ENCODE measurements at regions not wholly inside any gene's neighbourhood (a gene's known extent, or its start where the extent isn't known, plus 50 kb on each side); places are given as distances from the start of the nearest gene placed in this dataset.
"Not testable (repeated sequence)": the region's sequence is repeated elsewhere in the genome, so short reads cannot be mapped to it uniquely, and the experiment has no call there.

DNA sequence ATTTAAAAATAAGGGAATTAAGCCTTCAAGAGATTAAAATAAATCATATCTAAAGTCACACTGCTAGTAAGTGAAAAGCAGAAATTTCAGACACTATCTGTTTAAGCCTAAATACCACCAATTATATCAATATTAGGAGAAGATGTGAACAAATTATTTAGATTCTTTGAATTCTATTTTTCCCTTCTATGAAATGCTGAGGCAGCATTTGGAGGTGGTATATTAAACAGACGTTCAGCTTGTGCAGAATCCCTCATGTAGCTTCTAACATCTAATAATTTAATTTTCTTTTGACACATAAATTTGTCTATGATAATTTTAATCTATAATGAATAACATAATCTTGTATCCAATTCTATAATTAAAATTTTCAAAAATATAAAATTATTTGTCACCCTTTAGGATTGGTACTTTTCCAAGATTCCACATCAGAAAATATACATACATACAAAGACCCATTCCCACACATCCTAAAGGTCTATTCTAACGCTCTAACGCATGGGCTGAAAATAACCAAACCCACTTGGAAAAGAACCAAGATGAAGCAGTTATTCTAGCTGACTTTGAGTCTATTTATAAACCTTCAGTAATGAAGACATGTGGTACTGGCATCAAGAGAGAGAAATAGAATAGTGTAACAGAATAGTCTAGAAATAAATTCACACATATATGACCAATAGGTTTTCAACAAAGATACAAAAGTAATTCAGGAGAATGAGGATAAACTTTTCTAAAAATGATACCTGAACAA lies 751.8 kb downstream of the GALC start:
- no peak for DNase-seq (ENCODE audit: low spot score in 2 of 2)
- intact Hi-C loops (cut with DNase I; ENCODE audit: low total_unique reads) = no loop called here
- TF ChIP-seq POLR2A (IDR thresholded peaks at IDR 0.05) = no peak
- no peak for TF ChIP-seq CTCF (IDR thresholded peaks at IDR 0.05)
- 31 to 33% methylated on average over 3 of the region's 3 CpGs for WGBS, 2 donors
- H3K4me3 ChIP-seq (ENCODE audit: low read depth, poor library complexity, severe bottlenecking) = no peak overlapping the region

GRCh38 chr14:87240319-87240718 lies 752.7 kb downstream of the GALC start:
- DNase-seq (ENCODE audit: low spot score in 2 of 2); H3K4me3 ChIP-seq (ENCODE audit: low read depth, poor library complexity, severe bottlenecking); intact Hi-C loops (cut with DNase I; ENCODE audit: low total_unique reads): not testable (repeated sequence)
- 70 to 80% methylated on average over 5 of the region's 5 CpGs for WGBS, 2 donors

GRCh38 chr14:87233806-87234384 lies 759.1 kb downstream of the GALC start:
- 65 to 72% methylated on average over 4 of the region's 4 CpGs for WGBS, 2 donors
- intact Hi-C loops (cut with DNase I; ENCODE audit: low total_unique reads) = no loop called here

DNA sequence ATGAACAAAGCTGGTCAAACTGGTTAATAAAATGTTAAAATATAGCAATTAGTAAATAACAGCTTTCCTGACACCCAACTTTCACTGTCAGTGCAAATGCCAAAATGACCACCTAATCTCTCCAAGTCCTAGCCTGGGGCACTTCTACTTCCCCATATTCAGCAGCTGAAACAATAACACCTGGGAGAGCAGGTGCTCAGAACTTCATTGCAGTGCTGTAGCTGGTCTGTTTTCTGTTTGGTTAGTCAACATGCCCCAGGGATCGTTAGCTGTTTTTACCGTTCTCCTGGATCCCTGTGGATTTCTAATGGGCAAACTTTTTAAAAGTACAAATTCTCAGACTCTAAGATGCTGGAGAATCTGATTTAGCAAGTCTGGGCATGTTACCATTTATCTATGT lies 759.7 kb downstream of the GALC start:
- WGBS, 2 donors = 44 to 53% methylated on average over 2 of the region's 2 CpGs
- no peak overlapping the region for H3K4me3 ChIP-seq (ENCODE audit: low read depth, poor library complexity, severe bottlenecking)
- intact Hi-C loops (cut with DNase I; ENCODE audit: low total_unique reads) = no loop called here
- no peak for DNase-seq (ENCODE audit: low spot score in 2 of 2)
- TF ChIP-seq POLR2A (IDR thresholded peaks at IDR 0.05) (no peak), CTCF (IDR thresholded peaks at IDR 0.05) (no peak)

More at GRCh38 chr14:87233806-87234384, 759.1 kb downstream of the GALC start:
- H3K4me3 ChIP-seq (ENCODE audit: low read depth, poor library complexity, severe bottlenecking) = no peak overlapping the region
- TF ChIP-seq POLR2A (IDR thresholded peaks at IDR 0.05) (no peak), CTCF (IDR thresholded peaks at IDR 0.05) (no peak)
- DNase-seq (ENCODE audit: low spot score in 2 of 2) = no peak

DNA sequence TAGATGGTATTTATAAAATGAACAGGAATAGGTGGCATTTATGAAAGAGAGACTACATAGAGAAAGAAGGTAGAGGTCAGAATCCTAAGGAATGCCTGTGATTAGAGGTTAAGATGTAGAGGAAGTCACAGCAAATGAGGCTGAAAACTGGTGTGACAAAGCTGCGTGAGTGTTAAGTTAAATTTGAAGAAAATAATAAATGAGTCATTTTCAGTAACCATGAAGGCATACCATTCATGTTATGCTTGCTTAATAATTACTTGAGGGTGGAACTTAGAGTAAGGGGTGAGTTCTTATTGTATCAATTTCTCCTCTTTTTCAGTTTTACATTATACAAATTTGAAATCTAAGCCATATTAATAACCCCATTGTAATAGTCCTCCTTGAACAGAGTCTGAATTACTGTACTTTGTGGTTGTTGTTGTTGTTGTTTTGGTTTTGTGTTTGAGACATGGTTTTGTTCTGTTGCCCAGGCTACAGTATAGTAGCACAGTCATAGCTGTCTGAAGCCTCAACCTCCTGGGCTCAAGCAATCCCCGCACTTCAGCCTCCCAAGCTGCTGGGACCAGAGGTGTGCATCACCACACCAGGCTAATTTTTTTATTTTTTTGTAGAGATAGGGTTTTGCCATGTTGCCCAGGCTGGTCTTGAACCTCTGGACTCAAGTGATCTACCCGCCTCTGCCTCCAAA lies 761.5 kb downstream of the GALC start:
- DNase-seq (ENCODE audit: low spot score in 2 of 2) = no peak
- intact Hi-C loops (cut with DNase I; ENCODE audit: low total_unique reads) = no loop called here
- no peak overlapping the region for H3K4me3 ChIP-seq (ENCODE audit: low read depth, poor library complexity, severe bottlenecking)
- TF ChIP-seq CTCF (IDR thresholded peaks at IDR 0.05) = no peak
- TF ChIP-seq POLR2A (IDR thresholded peaks at IDR 0.05) = no peak
- 82 to 86% methylated on average over 3 of the region's 3 CpGs for WGBS, 2 donors

GRCh38 chr14:87230726-87231125 lies 762.3 kb downstream of the GALC start:
- no peak for TF ChIP-seq CTCF (IDR thresholded peaks at IDR 0.05)
- no peak for TF ChIP-seq POLR2A (IDR thresholded peaks at IDR 0.05)
- DNase-seq (ENCODE audit: low spot score in 2 of 2) = no peak
- H3K4me3 ChIP-seq (ENCODE audit: low read depth, poor library complexity, severe bottlenecking) = no peak overlapping the region
- intact Hi-C loops (cut with DNase I; ENCODE audit: low total_unique reads) = no loop called here
